Muscle of arm (tissue), 1 donor: ENCODE measurements at regions not wholly inside any gene's neighbourhood (a gene's known extent, or its start where the extent isn't known, plus 50 kb on each side); places are given as distances from the start of the nearest gene placed in this dataset.
"Not testable (repeated sequence)": the region's sequence is repeated elsewhere in the genome, so short reads cannot be mapped to it uniquely, and the experiment has no call there.

Source experiments
- DNase-seq: peaks from one replicate; pipeline ENCODE4 v3.0.0-alpha.2; 2013

- no peak for DNase-seq
Observed at GRCh38 chr14:83825843-83826242, 1704.1 kb upstream of the FLRT2 start.

- no peak for DNase-seq
Observed at GRCh38 chr14:83826838-83827237, 1703.1 kb upstream of the FLRT2 start.

GRCh38 chr14:83827383-83827782 is 1702.6 kb upstream of the FLRT2 start:
- no peak for DNase-seq

- no peak for DNase-seq
Observed at GRCh38 chr14:83828406-83828805, 1701.5 kb upstream of the FLRT2 start.

- no peak for DNase-seq
Observed at GRCh38 chr14:83830316-83830715, 1699.6 kb upstream of the FLRT2 start.

GRCh38 chr14:83838226-83838625 is 1691.7 kb upstream of the FLRT2 start:
- no peak for DNase-seq

GRCh38 chr14:83842547-83842946 is 1687.4 kb upstream of the FLRT2 start:
- DNase-seq, result no peak

GRCh38 chr14:83847102-83847501 is 1682.8 kb upstream of the FLRT2 start:
- DNase-seq, result no peak

- no peak for DNase-seq
Observed at GRCh38 chr14:83850092-83850491, 1679.9 kb upstream of the FLRT2 start.

- no peak for DNase-seq
Observed at GRCh38 chr14:83856334-83856733, 1673.6 kb upstream of the FLRT2 start.

- no peak for DNase-seq
Observed at GRCh38 chr14:83860631-83861155, 1669.3 kb upstream of the FLRT2 start.

GRCh38 chr14:83863042-83863774 is 1666.7 kb upstream of the FLRT2 start:
- DNase-seq, result no peak

- DNase-seq, result no peak
Observed at GRCh38 chr14:83864106-83864505, 1665.8 kb upstream of the FLRT2 start.

GRCh38 chr14:83867566-83868225 is 1662.2 kb upstream of the FLRT2 start:
- peak; percentile 46 for DNase-seq

GRCh38 chr14:83870546-83871270 is 1659.2 kb upstream of the FLRT2 start:
- DNase-seq, result no peak

GRCh38 chr14:83873669-83874068 is 1656.3 kb upstream of the FLRT2 start:
- no peak for DNase-seq

- no peak for DNase-seq
Observed at GRCh38 chr14:83874662-83875061, 1655.3 kb upstream of the FLRT2 start.

GRCh38 chr14:83883732-83884131 is 1646.2 kb upstream of the FLRT2 start:
- DNase-seq, result no peak

GRCh38 chr14:83885837-83886293 is 1644.1 kb upstream of the FLRT2 start:
- no peak for DNase-seq

- DNase-seq, result no peak
Observed at GRCh38 chr14:83887866-83888265, 1642.1 kb upstream of the FLRT2 start.

GRCh38 chr14:83893447-83893846 is 1636.5 kb upstream of the FLRT2 start:
- no peak for DNase-seq

GRCh38 chr14:83894568-83894967 is 1635.4 kb upstream of the FLRT2 start:
- no peak for DNase-seq

- DNase-seq, result not testable (repeated sequence)
Observed at GRCh38 chr14:83898558-83898957, 1631.4 kb upstream of the FLRT2 start.
